GM19452 (cell line): ENCODE measurements at regions not wholly inside any gene's neighbourhood (a gene's known extent, or its start where the extent isn't known, plus 50 kb on each side); places are given as distances from the start of the nearest gene placed in this dataset.

Experiments used
- ATAC-seq: cut with Tn5 transposase; IDR thresholded peaks from one replicate; pipeline ENCODE4 v1.9.1; 2021; ENCODE audit not compliant: unreplicated experiment

GRCh38 chr3:152516216-152516615 lies 247.5 kb downstream of the MBNL1 start:
- ATAC-seq = no peak

- ATAC-seq = no peak
These were observed 248.8 kb downstream of the MBNL1 start for GRCh38 chr3:152517502-152517901.

GRCh38 chr3:152518346-152518745 lies 249.6 kb downstream of the MBNL1 start:
- no peak for ATAC-seq

- ATAC-seq = no peak
These were observed 250.6 kb downstream of the MBNL1 start for GRCh38 chr3:152519376-152519775.

- ATAC-seq = no peak
These were observed 253.3 kb downstream of the MBNL1 start for GRCh38 chr3:152522036-152522435.

GRCh38 chr3:152524198-152525140 lies 255.7 kb downstream of the MBNL1 start:
- ATAC-seq = peak; percentile 68

- ATAC-seq = no peak
These were observed 263.0 kb downstream of the MBNL1 start for GRCh38 chr3:152531717-152532116.

- no peak for ATAC-seq
These were observed 269.8 kb downstream of the MBNL1 start for GRCh38 chr3:152538518-152538917.

GRCh38 chr3:152539191-152539764 lies 270.5 kb downstream of the MBNL1 start:
- no peak for ATAC-seq

- no peak for ATAC-seq
These were observed 271.4 kb downstream of the MBNL1 start for GRCh38 chr3:152540120-152540519.

- ATAC-seq = no peak
These were observed 278.4 kb downstream of the MBNL1 start for GRCh38 chr3:152547153-152547552.

- ATAC-seq = no peak
These were observed 280.5 kb downstream of the MBNL1 start for GRCh38 chr3:152549263-152549662.

GRCh38 chr3:152550284-152550683 lies 281.6 kb downstream of the MBNL1 start:
- ATAC-seq = no peak

- ATAC-seq = no peak
These were observed 280.0 kb upstream of the P2RY1 start for GRCh38 chr3:152554980-152555379.

GRCh38 chr3:152555666-152556291 lies 279.2 kb upstream of the P2RY1 start:
- ATAC-seq = no peak

- ATAC-seq = peak; percentile 75
These were observed 278.1 kb upstream of the P2RY1 start for GRCh38 chr3:152556731-152557254.

- ATAC-seq = peak; percentile 75
These were observed 277.5 kb upstream of the P2RY1 start for GRCh38 chr3:152557302-152557999.

- no peak for ATAC-seq
These were observed 276.5 kb upstream of the P2RY1 start for GRCh38 chr3:152558386-152558785.

- no peak for ATAC-seq
These were observed 275.7 kb upstream of the P2RY1 start for GRCh38 chr3:152559246-152559645.

- ATAC-seq = no peak
These were observed 270.5 kb upstream of the P2RY1 start for GRCh38 chr3:152564459-152564858.

- peak; percentile 73 for ATAC-seq
These were observed 260.4 kb upstream of the P2RY1 start for GRCh38 chr3:152574461-152575079.
